K562 (cell line): ENCODE measurements at regions not wholly inside any gene's neighbourhood (a gene's known extent, or its start where the extent isn't known, plus 50 kb on each side); places are given as distances from the start of the nearest gene placed in this dataset.

Experiments
- ATAC-seq: fragments of 200-7000 bp; cut with Tn5 transposase; 3 replicates; pipeline ENCODE4 v1.9.1; 2020; ENCODE audit warnings: moderate library complexity
- BruUV-seq: library from RNA; stranded (reverse); fragments of 400-500 nt; replicated peaks from 2 replicates; lab custom pipeline; 2021; lab: Mats Ljungman, UMichigan
- CTCF ChIA-PET: fragments of 300-600 bp; formaldehyde crosslinking; extraction: SDS; loops from one replicate; lab custom pipeline; 2021; ENCODE audit warnings: low intra/inter-chr PET ratio; lab: Yijun Ruan, JAX
- POLR2A ChIA-PET: fragments of 300-600, 350-650 bp; sonication (Branson Sonifier 250); formaldehyde crosslinking; extraction: SDS; loops from one replicate; lab custom pipeline; 2021; ENCODE audit warnings: antibody characterized with exemption, inconsistent platforms; lab: Yijun Ruan, JAX
- DNase-seq, 4 experiments: peaks; one replicate each; pipeline versions ENCODE4 v3.0.0 to v3.0.0-alpha.2; 2011 to 2018; ENCODE audit warnings: low spot score in 3 of 4, mixed read lengths in 3 of 4; ENCODE audit errors: extremely low read depth in 1 of 4
- FAIRE-seq: peaks from 2 replicates; lab custom pipeline; 2011; peaks lifted over from hg19 to GRCh38; lab: Jason Lieb, UNC
- H2AFZ ChIP-seq: 2 replicates; pipeline ENCODE4 v1.6.0; 2011; ENCODE audit warnings: low read depth, low read length, control low read depth, inconsistent platforms
- H3K27ac ChIP-seq: fragments of 200-600 bp; 3 replicates; pipeline ENCODE4 v1.8.0; 2011; ENCODE audit warnings: low read depth, mild to moderate bottlenecking, control low read depth, inconsistent platforms, low read length, moderate library complexity, mixed read lengths; ENCODE audit errors: extremely low read depth
- H3K27me3 ChIP-seq, 2 experiments: fragments of 300-600 bp in 1 of 2; 2 replicates in 1 of 2; 3 replicates in 1 of 2; pipeline versions ENCODE4 v1.6.0 to v1.8.0; 2011; ENCODE audit warnings: inconsistent platforms in 2 of 2, low read length in 2 of 2, mild to moderate bottlenecking in 1 of 2, mixed read lengths in 1 of 2, moderate library complexity in 1 of 2; ENCODE audit not compliant: control insufficient read depth in 2 of 2, insufficient read depth in 2 of 2
- H3K36me3 ChIP-seq: fragments of 300-600 bp; 3 replicates; pipeline ENCODE4 v1.8.0; 2011; ENCODE audit warnings: mild to moderate bottlenecking, low read length, inconsistent platforms; ENCODE audit not compliant: control insufficient read depth, insufficient read depth
- H3K4me1 ChIP-seq, 2 experiments: fragments of 200-600 bp in 1 of 2; replicated peaks in 1 of 2; 2 replicates in 1 of 2; 3 replicates in 1 of 2; pipeline versions ENCODE4 v1.5.1 to v1.8.0; 2011; ENCODE audit warnings: inconsistent platforms in 2 of 2, low read length in 2 of 2, mild to moderate bottlenecking in 1 of 2, mixed read lengths in 1 of 2, moderate library complexity in 1 of 2; ENCODE audit not compliant: control insufficient read depth in 2 of 2, insufficient read depth in 2 of 2
- H3K4me2 ChIP-seq: 2 replicates; pipeline ENCODE4 v1.6.1; 2011; ENCODE audit warnings: low read length, control low read depth, inconsistent platforms, mixed read lengths; ENCODE audit not compliant: insufficient read depth
- H3K4me3 ChIP-seq: fragments of 200-600 bp; sonication (generic), shearing (Covaris generic); 2 replicates; pipeline ENCODE4 v1.5.1; 2016; ENCODE audit warnings: control low read depth, inconsistent platforms
- H3K79me2 ChIP-seq: fragments of 200-600 bp; 3 replicates; pipeline ENCODE4 v1.8.0; 2011; ENCODE audit warnings: low read length, inconsistent platforms; ENCODE audit not compliant: control insufficient read depth, insufficient read depth
- H3K9ac ChIP-seq, 2 experiments: 2 replicates each; pipeline versions ENCODE4 v1.6.0 to v1.6.1; 2011; ENCODE audit warnings: low read depth in 2 of 2, low read length in 2 of 2, control low read depth in 1 of 2, inconsistent platforms in 1 of 2, mild to moderate bottlenecking in 1 of 2, mixed read lengths in 1 of 2; ENCODE audit not compliant: insufficient read depth in 1 of 2
- H3K9me1 ChIP-seq: one replicate; pipeline ENCODE4 v1.6.0; 2011; ENCODE audit warnings: inconsistent platforms, mild to moderate bottlenecking, low read length, moderate library complexity; ENCODE audit not compliant: control insufficient read depth, insufficient read depth
- H3K9me3 ChIP-seq: replicated peaks from 2 replicates; pipeline ENCODE4 v1.5.1; 2011; ENCODE audit warnings: low read depth, low read length, inconsistent platforms; ENCODE audit not compliant: control insufficient read depth, insufficient read depth
- H4K20me1 ChIP-seq: replicated peaks from 2 replicates; pipeline ENCODE4 v1.6.1; 2011; ENCODE audit warnings: low read length, inconsistent platforms, mixed read lengths; ENCODE audit not compliant: control insufficient read depth, insufficient read depth
- ATF7 ChIP-seq: fragments of 450-650 bp; IDR thresholded peaks from 2 replicates; pipeline ENCODE4 v1.7.1; 2014; ENCODE audit warnings: mild to moderate bottlenecking, moderate library complexity
- ELF1 ChIP-seq: fragments of 200-800 bp; sonication (Bioruptor generic); IDR thresholded peaks from 2 replicates; pipeline ENCODE4 v1.6.1; 2016; ENCODE audit warnings: missing genetic modification characterization, missing compliant biosample characterization
- FOXP1 ChIP-seq: sonication (generic); formaldehyde crosslinking; IDR thresholded peaks from 2 replicates; pipeline ENCODE4 v1.8.0; 2022; ENCODE audit warnings: mild to moderate bottlenecking, missing genetic modification reagents
- HEY1 ChIP-seq: fragments of 250-450 bp; sonication (Bioruptor Pico); IDR thresholded peaks from 2 replicates; pipeline ENCODE4 v1.5.0; 2020; ENCODE audit warnings: mild to moderate bottlenecking, moderate library complexity, borderline replicate concordance
- KLF10 ChIP-seq: fragments of 250-450 bp; sonication (Bioruptor Pico); IDR thresholded peaks from 2 replicates; pipeline ENCODE4 v1.6.1; 2021; ENCODE audit warnings: matching md5 sums
- MEF2A ChIP-seq: IDR thresholded peaks from 2 replicates; pipeline ENCODE4 v1.6.1; 2011; ENCODE audit warnings: low read depth, mild to moderate bottlenecking, low read length, moderate library complexity; ENCODE audit not compliant: control insufficient read depth
- MITF ChIP-seq: IDR thresholded peaks from 2 replicates; pipeline ENCODE4 v1.6.1; 2014; ENCODE audit warnings: antibody characterized with exemption
- NR2F6 ChIP-seq: fragments of 450-650 bp; formaldehyde crosslinking; IDR thresholded peaks from 2 replicates; pipeline ENCODE4 v1.4.0; 2020; ENCODE audit warnings: mild to moderate bottlenecking
- RB1 ChIP-seq: fragments of 450-650 bp; IDR thresholded peaks from 2 replicates; pipeline ENCODE4 v1.6.1; 2017; ENCODE audit warnings: low read depth, mild to moderate bottlenecking
- TGIF2 ChIP-seq: sonication (generic); formaldehyde crosslinking; IDR thresholded peaks from 2 replicates; pipeline ENCODE4 v1.8.1; 2022; ENCODE audit warnings: mild to moderate bottlenecking, missing genetic modification reagents, moderate library complexity
- ZBED1 ChIP-seq: IDR thresholded peaks from 2 replicates; pipeline ENCODE4 v1.6.1; 2014
- ZC3H11A ChIP-seq: IDR thresholded peaks from 2 replicates; pipeline ENCODE4 v1.6.1; 2012; ENCODE audit warnings: low read depth, low read length, improper control_type of control experiment
- ZNF232 ChIP-seq: sonication (generic); formaldehyde crosslinking; IDR thresholded peaks from 2 replicates; pipeline ENCODE4 v1.8.0; 2022; ENCODE audit warnings: mild to moderate bottlenecking, missing genetic modification reagents
- ZNF395 ChIP-seq: fragments of 200-800 bp; sonication (Bioruptor generic); IDR thresholded peaks from 2 replicates; pipeline ENCODE4 v1.6.1; 2017; ENCODE audit warnings: missing genetic modification characterization, missing compliant biosample characterization
- ZNF75A ChIP-seq: fragments of 450-650 bp; formaldehyde crosslinking; IDR thresholded peaks from 2 replicates; pipeline ENCODE4 v1.4.0; 2020; ENCODE audit warnings: mild to moderate bottlenecking
- WGBS: fragments of 100-300 bp; shearing (Covaris generic); methylation state at CpG from one replicate; pipeline ENCODE4 v1.1.6; 2016; ENCODE audit warnings: low coverage, mixed read lengths; ENCODE audit not compliant: insufficient coverage; ENCODE audit errors: missing lambda C conversion rate; 5-methylcytosine and 5-hydroxymethylcytosine counted together
- in situ Hi-C: fragments of 300-500 bp; cut with MboI; formaldehyde crosslinking; loops from 4 replicates; pipeline ENCODE4 v1.15.0; 2018; ENCODE audit warnings: inconsistent platforms, mixed read lengths
- intact Hi-C: fragments of 100-400 bp; cut with micrococcal nuclease; formaldehyde crosslinking; loops from 2 replicates; pipeline ENCODE4 v1.14.2; 2022
- TF ChIP-seq, protein P1 (sequence below): fragments of 450-650 bp; IDR thresholded peaks from 2 replicates; pipeline ENCODE4 v1.6.1; 2016; ENCODE audit warnings: mild to moderate bottlenecking

DNA sequence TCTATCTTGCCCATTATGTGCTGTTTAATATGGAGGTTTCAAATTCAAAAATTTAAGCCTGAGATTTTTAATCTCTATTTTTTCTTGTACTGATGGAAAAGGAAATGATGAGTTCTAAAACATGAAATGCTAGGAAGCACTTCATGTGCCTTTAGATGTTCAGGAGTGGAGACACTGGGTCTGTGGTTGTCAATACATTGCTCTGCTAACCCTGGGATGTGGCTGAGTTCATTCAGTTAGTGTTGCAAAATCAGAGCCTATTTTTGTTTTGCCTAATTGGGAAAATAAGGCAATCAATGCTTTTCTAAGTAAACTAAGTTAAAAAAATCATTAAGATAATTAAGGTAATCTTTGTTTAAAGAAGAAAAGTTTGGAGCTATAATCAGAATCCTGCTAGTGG lies 83.1 kb downstream of the DIPK2A start (continued):
- TF ChIP-seq ZNF395 (no peak), ZNF75A (no peak)

DNA sequence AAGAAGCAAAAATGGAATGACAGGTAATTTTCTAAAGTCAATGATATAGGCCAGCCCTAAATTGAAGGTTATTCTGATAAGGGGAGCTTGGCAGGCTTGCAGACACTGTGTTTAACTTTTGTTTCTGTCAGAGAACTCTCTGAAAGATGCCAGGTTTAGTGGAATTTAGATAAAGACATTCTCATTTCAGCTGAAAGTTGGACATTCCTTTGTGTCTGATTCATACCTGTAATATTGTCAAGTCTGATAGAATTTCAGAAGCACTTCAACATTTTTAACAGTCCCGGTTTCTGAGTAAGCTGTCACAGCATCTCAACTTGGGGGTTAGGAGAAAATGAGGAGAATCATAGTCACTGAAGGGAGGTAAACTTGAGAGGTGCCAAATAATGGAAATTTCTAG lies 84.0 kb downstream of the DIPK2A start:
- Histone ChIP-seq H3K4me3 (no peak overlapping the region), H3K9ac (no peak overlapping the region), H3K36me3 (no peaks in the 10 kb centered on the region), H3K27ac (no peak overlapping the region), H3K27me3 (no peaks in the 10 kb centered on the region), H3K4me1 (no peaks in the 10 kb centered on the region), H3K9me1 (no peaks in the 10 kb centered on the region), H3K79me2 (no peaks in the 10 kb centered on the region), H3K9me3 (no peaks in the 10 kb centered on the region), H4K20me1 (no peaks in the 10 kb centered on the region), H2AFZ (no peak overlapping the region), H3K4me2 (no peak overlapping the region)
- no peak for ATAC-seq
- 0% methylated on average over 1 of the region's 1 CpG for WGBS
- POLR2A ChIA-PET, result no interaction called here
- no peak for DNase-seq
- CTCF ChIA-PET, result no interaction called here
- intact Hi-C loops, result no loop called here
- BruUV-seq, result no TSS peak
- no peak for FAIRE-seq
- TF ChIP-seq ATF7, result no peak
- TF ChIP-seq HEY1 (CRISPR knock-in tag), result no peak
- TF ChIP-seq NR2F6, result no peak
- TF ChIP-seq ZC3H11A, result no peak
- no peak for TF ChIP-seq MEF2A
- TF ChIP-seq FOXP1 (CRISPR knock-in tag), result no peak
- TF ChIP-seq ZNF232, result no peak
- no peak for TF ChIP-seq ZBED1
- no peak for TF ChIP-seq TGIF2 (CRISPR knock-in tag)
- TF ChIP-seq RB1, result no peak
- TF ChIP-seq KLF10 (CRISPR knock-in tag), result no peak
- TF ChIP-seq, protein P1, sequence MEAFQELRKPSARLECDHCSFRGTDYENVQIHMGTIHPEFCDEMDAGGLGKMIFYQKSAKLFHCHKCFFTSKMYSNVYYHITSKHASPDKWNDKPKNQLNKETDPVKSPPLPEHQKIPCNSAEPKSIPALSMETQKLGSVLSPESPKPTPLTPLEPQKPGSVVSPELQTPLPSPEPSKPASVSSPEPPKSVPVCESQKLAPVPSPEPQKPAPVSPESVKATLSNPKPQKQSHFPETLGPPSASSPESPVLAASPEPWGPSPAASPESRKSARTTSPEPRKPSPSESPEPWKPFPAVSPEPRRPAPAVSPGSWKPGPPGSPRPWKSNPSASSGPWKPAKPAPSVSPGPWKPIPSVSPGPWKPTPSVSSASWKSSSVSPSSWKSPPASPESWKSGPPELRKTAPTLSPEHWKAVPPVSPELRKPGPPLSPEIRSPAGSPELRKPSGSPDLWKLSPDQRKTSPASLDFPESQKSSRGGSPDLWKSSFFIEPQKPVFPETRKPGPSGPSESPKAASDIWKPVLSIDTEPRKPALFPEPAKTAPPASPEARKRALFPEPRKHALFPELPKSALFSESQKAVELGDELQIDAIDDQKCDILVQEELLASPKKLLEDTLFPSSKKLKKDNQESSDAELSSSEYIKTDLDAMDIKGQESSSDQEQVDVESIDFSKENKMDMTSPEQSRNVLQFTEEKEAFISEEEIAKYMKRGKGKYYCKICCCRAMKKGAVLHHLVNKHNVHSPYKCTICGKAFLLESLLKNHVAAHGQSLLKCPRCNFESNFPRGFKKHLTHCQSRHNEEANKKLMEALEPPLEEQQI, result no peak
- no peak for TF ChIP-seq ELF1 (tag)
- TF ChIP-seq MITF, result no peak
- in situ Hi-C loops, result no loop called here
